HCT116 (cell line): ENCODE measurements at regions not wholly inside any gene's neighbourhood (a gene's known extent, or its start where the extent isn't known, plus 50 kb on each side); places are given as distances from the start of the nearest gene placed in this dataset.

Experiments
- ATAC-seq: fragments of 200-7000 bp; cut with Tn5 transposase; 2 replicates; pipeline ENCODE4 v1.9.1; 2020; ENCODE audit warnings: mild to moderate bottlenecking, moderate library complexity
- BruUV-seq: library from RNA; stranded (reverse); fragments of 400-500 nt; replicated peaks from 2 replicates; lab custom pipeline; 2021; lab: Mats Ljungman, UMichigan
- CTCF ChIA-PET: fragments of 300-600 bp; sonication (Branson Sonifier 250); formaldehyde crosslinking; loops from one replicate; lab custom pipeline; 2021; ENCODE audit warnings: antibody characterized with exemption; lab: Charles Lee
- POLR2A ChIA-PET: fragments of 300-600, 350-600 bp; sonication (Branson Sonifier 250); formaldehyde crosslinking; loops from one replicate; lab custom pipeline; 2021; ENCODE audit warnings: antibody characterized with exemption; lab: Charles Lee
- RAD21 ChIA-PET, 2 experiments: fragments of 300-600 bp; sonication (Branson Sonifier 250); formaldehyde crosslinking; loops; one replicate each; lab custom pipeline; 2023; ENCODE audit warnings: low total read pairs in 2 of 2; ENCODE audit not compliant: uncharacterized antibody in 2 of 2, unreplicated experiment in 2 of 2, low non-redundant PET in 1 of 2; lab: Charles Lee
- DNase-seq: peaks from one replicate; pipeline ENCODE4 v3.0.0-alpha.2; 2010; ENCODE audit warnings: low read depth, low spot score
- H2AFZ ChIP-seq: fragments of 200-600 bp; shearing (Covaris generic), sonication (generic); 2 replicates; pipeline ENCODE4 v1.6.1; 2017; ENCODE audit warnings: low read depth, mixed run types, mixed read lengths, antibody characterized with exemption, low read length; ENCODE audit not compliant: poor library complexity, severe bottlenecking
- H3K27ac ChIP-seq: 2 replicates; pipeline ENCODE4 v1.5.1; 2012; ENCODE audit warnings: low read depth, low read length
- H3K27me3 ChIP-seq: fragments of 200-600 bp; sonication (generic); 2 replicates; pipeline ENCODE4 v1.6.1; 2016; ENCODE audit warnings: mixed run types, low read length, mixed read lengths; ENCODE audit not compliant: insufficient read depth
- H3K36me3 ChIP-seq, 2 experiments: fragments of 200-500 bp in 1 of 2; fragments of 200-600 bp in 1 of 2; sonication (Bioruptor generic) in 1 of 2; sonication (generic) in 1 of 2; 2 replicates each; pipeline versions ENCODE4 v1.5.1 to v1.6.1; 2014 to 2016; ENCODE audit warnings: low read length in 2 of 2, inconsistent platforms in 1 of 2, mixed read lengths in 1 of 2, mixed run types in 1 of 2; ENCODE audit not compliant: insufficient read depth in 2 of 2, control insufficient read depth in 1 of 2
- H3K4me1 ChIP-seq, 2 experiments: fragments of 200-600 bp in 1 of 2; sonication (generic) in 1 of 2; 2 replicates each; pipeline versions ENCODE4 v1.5.1 to v1.6.1; 2012 to 2017; ENCODE audit warnings: low read length in 2 of 2, inconsistent platforms in 1 of 2, mild to moderate bottlenecking in 1 of 2, mixed read lengths in 1 of 2, mixed run types in 1 of 2, moderate library complexity in 1 of 2; ENCODE audit not compliant: insufficient read depth in 2 of 2, control insufficient read depth in 1 of 2
- H3K4me2 ChIP-seq: fragments of 200-600 bp; sonication (generic); 2 replicates; pipeline ENCODE4 v1.6.1; 2017; ENCODE audit warnings: mixed run types, low read length, mixed read lengths
- H3K4me3 ChIP-seq, 2 experiments: fragments of 200-600 bp in 1 of 2; sonication (generic) in 1 of 2; replicated peaks in 1 of 2; 2 replicates each; pipeline ENCODE4 v1.5.1; 2011 to 2016; ENCODE audit warnings: low read length in 2 of 2, control low read depth in 1 of 2, low read depth in 1 of 2, mild to moderate bottlenecking in 1 of 2, mixed read lengths in 1 of 2, mixed run types in 1 of 2
- H3K79me2 ChIP-seq: fragments of 200-600 bp; sonication (generic); 2 replicates; pipeline ENCODE4 v1.6.1; 2017; ENCODE audit warnings: mild to moderate bottlenecking, mixed run types, low read length, moderate library complexity, mixed read lengths; ENCODE audit not compliant: insufficient read depth
- H3K9ac ChIP-seq: fragments of 200-600 bp; sonication (generic); 2 replicates; pipeline ENCODE4 v1.6.1; 2016; ENCODE audit warnings: low read length, mixed read lengths
- H3K9me2 ChIP-seq: fragments of 200-600 bp; sonication (generic), shearing (Covaris generic); 2 replicates; pipeline ENCODE4 v1.6.1; 2017; ENCODE audit warnings: mixed run types, mild to moderate bottlenecking, moderate library complexity; ENCODE audit not compliant: insufficient read depth
- H3K9me3 ChIP-seq, 2 experiments: fragments of 200-500 bp in 1 of 2; fragments of 200-600 bp in 1 of 2; sonication (Bioruptor generic) in 1 of 2; sonication (generic) in 1 of 2; 2 replicates each; pipeline ENCODE4 v1.6.1; 2014 to 2017; ENCODE audit warnings: low read length in 2 of 2, mixed read lengths in 2 of 2, inconsistent platforms in 1 of 2, low read depth in 1 of 2, mild to moderate bottlenecking in 1 of 2, mixed run types in 1 of 2, moderate library complexity in 1 of 2; ENCODE audit not compliant: control insufficient read depth in 1 of 2, insufficient read depth in 1 of 2
- H4K20me1 ChIP-seq: fragments of 200-600 bp; sonication (generic), shearing (Covaris generic); 2 replicates; pipeline ENCODE4 v1.6.1; 2017; ENCODE audit warnings: mixed run types, mild to moderate bottlenecking, moderate library complexity; ENCODE audit not compliant: insufficient read depth
- ATF3 ChIP-seq: IDR thresholded peaks from 2 replicates; pipeline ENCODE4 v1.6.1; 2012
- CBX3 ChIP-seq: IDR thresholded peaks from 2 replicates; pipeline ENCODE4 v1.6.1; 2012; ENCODE audit warnings: low read depth
- CTCF ChIP-seq, 3 experiments: fragments of 200-600 bp in 1 of 3; sonication (generic) in 1 of 3; IDR thresholded peaks in 2 of 3; conservative IDR thresholded peaks in 1 of 3; 2 replicates each; pipeline ENCODE4 v1.5.1; 2012 to 2017; ENCODE audit warnings: low read depth in 2 of 3, low read length in 2 of 3, antibody characterized with exemption in 1 of 3, borderline replicate concordance in 1 of 3, control low read depth in 1 of 3, mild to moderate bottlenecking in 1 of 3, mixed read lengths in 1 of 3, mixed run types in 1 of 3, moderate library complexity in 1 of 3; ENCODE audit not compliant: insufficient read depth in 1 of 3
- EGR1 ChIP-seq: IDR thresholded peaks from 2 replicates; pipeline ENCODE4 v1.6.1; 2012; ENCODE audit warnings: low read depth
- ELF1 ChIP-seq: IDR thresholded peaks from 2 replicates; pipeline ENCODE4 v1.6.1; 2012; ENCODE audit warnings: low read depth, borderline replicate concordance
- EZH2phosphoT487 ChIP-seq: fragments of 200-600 bp; IDR thresholded peaks from 2 replicates; pipeline ENCODE4 v1.6.1; 2018; ENCODE audit warnings: antibody characterized with exemption, borderline replicate concordance
- FOSL1 ChIP-seq: IDR thresholded peaks from 2 replicates; pipeline ENCODE4 v1.6.1; 2012; ENCODE audit warnings: low read depth
- JUND ChIP-seq: IDR thresholded peaks from 2 replicates; pipeline ENCODE4 v1.6.1; 2012
- MAX ChIP-seq: IDR thresholded peaks from 2 replicates; pipeline ENCODE4 v1.6.1; 2012
- POLR2AphosphoS5 ChIP-seq: IDR thresholded peaks from 2 replicates; pipeline ENCODE4 v1.6.1; 2011; ENCODE audit warnings: mild to moderate bottlenecking, low read depth, low read length, moderate library complexity
- REST ChIP-seq: IDR thresholded peaks from 2 replicates; pipeline ENCODE4 v1.6.1; 2012; ENCODE audit warnings: low read depth
- SIN3A ChIP-seq: IDR thresholded peaks from 2 replicates; pipeline ENCODE4 v1.6.1; 2012; ENCODE audit warnings: low read depth
- ZNF274 ChIP-seq: fragments of 200-500 bp; sonication (Bioruptor generic); IDR thresholded peaks from 2 replicates; pipeline ENCODE4 v1.6.1; 2014; ENCODE audit warnings: mild to moderate bottlenecking, low read depth, low read length, inconsistent platforms
- intact Hi-C: fragments of 100-400 bp; cut with micrococcal nuclease; formaldehyde crosslinking; loops from 2 replicates; pipeline ENCODE4 v1.10.0; 2022

GRCh38 chr10:64076322-64076940 is 555.2 kb downstream of the REEP3 start:
- peaks cover 4% of the 10 kb centered on the region; the same call in 1 of the 2 replicates for H3K27me3 ChIP-seq
- H3K4me3 ChIP-seq, result no peak overlapping the region
- BruUV-seq, result no TSS peak
- no peaks in the 10 kb centered on the region for H4K20me1 ChIP-seq
- no peak overlapping the region for H3K9ac ChIP-seq
- no peaks in the 10 kb centered on the region; the same call in 1 of the 2 replicates for H3K9me2 ChIP-seq
- CTCF ChIA-PET, result no interaction called here
- H2AFZ ChIP-seq, result no peak overlapping the region
- H3K4me2 ChIP-seq, result no peak overlapping the region
- no peaks in the 10 kb centered on the region for H3K9me3 ChIP-seq
- RAD21 ChIA-PET, result no interaction called here
- POLR2A ChIA-PET, result no interaction called here
- no peak for TF ChIP-seq ATF3
- TF ChIP-seq EGR1, result no peak
- TF ChIP-seq CTCF (IDR thresholded peaks at IDR 0.05 in 2 of 3, conservative IDR thresholded peaks at IDR 0.05 in 1 of 3; ENCODE audit: borderline replicate concordance in 1 of 3, insufficient read depth in 1 of 3, low read depth in 2 of 3, low read length in 2 of 3), result no peak
- TF ChIP-seq SIN3A, result no peak
- no peak for TF ChIP-seq POLR2AphosphoS5
- no peak for TF ChIP-seq REST
- no peak for TF ChIP-seq EZH2phosphoT487
- no peak for TF ChIP-seq JUND
- TF ChIP-seq FOSL1, result no peak
- TF ChIP-seq MAX, result no peak
- TF ChIP-seq ZNF274, result no peak
- TF ChIP-seq CBX3, result no peak
- no peak for TF ChIP-seq ELF1
- ATAC-seq (no peak), DNase-seq (no peak)
- no peaks in the 10 kb centered on the region for H3K79me2 ChIP-seq
- H3K27ac ChIP-seq, result no peak overlapping the region
- H3K36me3 ChIP-seq, result no peaks in the 10 kb centered on the region
- H3K4me1 ChIP-seq, result no peaks in the 10 kb centered on the region
- intact Hi-C loops, result no loop called here
